K562 (cell line): ENCODE measurements at regions not wholly inside any gene's neighbourhood (a gene's known extent, or its start where the extent isn't known, plus 50 kb on each side); places are given as distances from the start of the nearest gene placed in this dataset.

ENCODE experiments used
- ATAC-seq: fragments of 200-7000 bp; cut with Tn5 transposase; 3 replicates; pipeline ENCODE4 v1.9.1; 2020; ENCODE audit warnings: moderate library complexity
- BruUV-seq: library from RNA; stranded (reverse); fragments of 400-500 nt; replicated peaks from 2 replicates; lab custom pipeline; 2021; lab: Mats Ljungman, UMichigan
- CTCF ChIA-PET: fragments of 300-600 bp; formaldehyde crosslinking; extraction: SDS; loops from one replicate; lab custom pipeline; 2021; ENCODE audit warnings: low intra/inter-chr PET ratio; lab: Yijun Ruan, JAX
- POLR2A ChIA-PET: fragments of 300-600, 350-650 bp; sonication (Branson Sonifier 250); formaldehyde crosslinking; extraction: SDS; loops from one replicate; lab custom pipeline; 2021; ENCODE audit warnings: antibody characterized with exemption, inconsistent platforms; lab: Yijun Ruan, JAX
- DNase-seq, 4 experiments: peaks; one replicate each; pipeline versions ENCODE4 v3.0.0 to v3.0.0-alpha.2; 2011 to 2018; ENCODE audit warnings: low spot score in 3 of 4, mixed read lengths in 3 of 4; ENCODE audit errors: extremely low read depth in 1 of 4
- FAIRE-seq: peaks from 2 replicates; lab custom pipeline; 2011; peaks lifted over from hg19 to GRCh38; lab: Jason Lieb, UNC
- H2AFZ ChIP-seq: 2 replicates; pipeline ENCODE4 v1.6.0; 2011; ENCODE audit warnings: low read depth, low read length, control low read depth, inconsistent platforms
- H3K27ac ChIP-seq: fragments of 200-600 bp; 3 replicates; pipeline ENCODE4 v1.8.0; 2011; ENCODE audit warnings: low read depth, mild to moderate bottlenecking, control low read depth, inconsistent platforms, low read length, moderate library complexity, mixed read lengths; ENCODE audit errors: extremely low read depth
- H3K27me3 ChIP-seq, 2 experiments: fragments of 300-600 bp in 1 of 2; 2 replicates in 1 of 2; 3 replicates in 1 of 2; pipeline versions ENCODE4 v1.6.0 to v1.8.0; 2011; ENCODE audit warnings: inconsistent platforms in 2 of 2, low read length in 2 of 2, mild to moderate bottlenecking in 1 of 2, mixed read lengths in 1 of 2, moderate library complexity in 1 of 2; ENCODE audit not compliant: control insufficient read depth in 2 of 2, insufficient read depth in 2 of 2
- H3K36me3 ChIP-seq: fragments of 300-600 bp; 3 replicates; pipeline ENCODE4 v1.8.0; 2011; ENCODE audit warnings: mild to moderate bottlenecking, low read length, inconsistent platforms; ENCODE audit not compliant: control insufficient read depth, insufficient read depth
- H3K4me1 ChIP-seq, 2 experiments: fragments of 200-600 bp in 1 of 2; replicated peaks in 1 of 2; 2 replicates in 1 of 2; 3 replicates in 1 of 2; pipeline versions ENCODE4 v1.5.1 to v1.8.0; 2011; ENCODE audit warnings: inconsistent platforms in 2 of 2, low read length in 2 of 2, mild to moderate bottlenecking in 1 of 2, mixed read lengths in 1 of 2, moderate library complexity in 1 of 2; ENCODE audit not compliant: control insufficient read depth in 2 of 2, insufficient read depth in 2 of 2
- H3K4me2 ChIP-seq: 2 replicates; pipeline ENCODE4 v1.6.1; 2011; ENCODE audit warnings: low read length, control low read depth, inconsistent platforms, mixed read lengths; ENCODE audit not compliant: insufficient read depth
- H3K4me3 ChIP-seq: fragments of 200-600 bp; sonication (generic), shearing (Covaris generic); 2 replicates; pipeline ENCODE4 v1.5.1; 2016; ENCODE audit warnings: control low read depth, inconsistent platforms
- H3K79me2 ChIP-seq: fragments of 200-600 bp; 3 replicates; pipeline ENCODE4 v1.8.0; 2011; ENCODE audit warnings: low read length, inconsistent platforms; ENCODE audit not compliant: control insufficient read depth, insufficient read depth
- H3K9ac ChIP-seq, 2 experiments: 2 replicates each; pipeline versions ENCODE4 v1.6.0 to v1.6.1; 2011; ENCODE audit warnings: low read depth in 2 of 2, low read length in 2 of 2, control low read depth in 1 of 2, inconsistent platforms in 1 of 2, mild to moderate bottlenecking in 1 of 2, mixed read lengths in 1 of 2; ENCODE audit not compliant: insufficient read depth in 1 of 2
- H3K9me1 ChIP-seq: one replicate; pipeline ENCODE4 v1.6.0; 2011; ENCODE audit warnings: inconsistent platforms, mild to moderate bottlenecking, low read length, moderate library complexity; ENCODE audit not compliant: control insufficient read depth, insufficient read depth
- H3K9me3 ChIP-seq: replicated peaks from 2 replicates; pipeline ENCODE4 v1.5.1; 2011; ENCODE audit warnings: low read depth, low read length, inconsistent platforms; ENCODE audit not compliant: control insufficient read depth, insufficient read depth
- H4K20me1 ChIP-seq: replicated peaks from 2 replicates; pipeline ENCODE4 v1.6.1; 2011; ENCODE audit warnings: low read length, inconsistent platforms, mixed read lengths; ENCODE audit not compliant: control insufficient read depth, insufficient read depth
- ATF3 ChIP-seq, 2 experiments: fragments of 450-650 bp in 1 of 2; sonication (generic) in 1 of 2; formaldehyde crosslinking in 1 of 2; IDR thresholded peaks in 1 of 2; conservative IDR thresholded peaks in 1 of 2; 2 replicates each; pipeline versions ENCODE4 v1.6.1 to v1.8.1; 2016 to 2023; ENCODE audit warnings: mild to moderate bottlenecking in 2 of 2, moderate library complexity in 2 of 2, inconsistent platforms in 1 of 2, missing genetic modification reagents in 1 of 2
- ATF7 ChIP-seq: fragments of 450-650 bp; IDR thresholded peaks from 2 replicates; pipeline ENCODE4 v1.7.1; 2014; ENCODE audit warnings: mild to moderate bottlenecking, moderate library complexity
- CEBPG ChIP-seq, 3 experiments: fragments of 200-800 bp in 1 of 3; sonication (Bioruptor generic) in 1 of 3; sonication (generic) in 1 of 3; formaldehyde crosslinking in 1 of 3; IDR thresholded peaks in 2 of 3; conservative IDR thresholded peaks in 1 of 3; 2 replicates each; pipeline versions ENCODE4 v1.6.1 to v1.8.0; 2016 to 2022; ENCODE audit warnings: missing compliant biosample characterization in 2 of 3, missing genetic modification characterization in 2 of 3, mild to moderate bottlenecking in 1 of 3, missing genetic modification reagents in 1 of 3
- FOS ChIP-seq: IDR thresholded peaks from 3 replicates; pipeline ENCODE4 v1.6.1; 2011; ENCODE audit not compliant: insufficient read length; ENCODE audit errors: extremely low read depth
- FUS ChIP-seq: fragments of 200-400 bp; formaldehyde crosslinking; optimal IDR thresholded peaks from 2 replicates; pipeline ENCODE3; 2017; ENCODE audit warnings: low read depth, low read length
- KAT2B ChIP-seq: IDR thresholded peaks from one replicate; pipeline ENCODE4 v1.6.1; 2012; ENCODE audit warnings: low read depth, mild to moderate bottlenecking, control low read depth, inconsistent platforms, low read length, moderate library complexity
- RNF2 ChIP-seq: sonication (generic); IDR thresholded peaks from 2 replicates; pipeline ENCODE4 v1.6.1; 2016
- RNF219 ChIP-seq: fragments of 250-450 bp; sonication (Bioruptor Pico); IDR thresholded peaks from 2 replicates; pipeline ENCODE4 v1.5.0; 2022; ENCODE audit warnings: mild to moderate bottlenecking
- XRCC5 ChIP-seq: fragments of 200-400 bp; formaldehyde crosslinking; IDR thresholded peaks from 2 replicates; pipeline ENCODE4 v1.6.1; 2017; ENCODE audit warnings: low read depth, mild to moderate bottlenecking, low read length
- WGBS: fragments of 100-300 bp; shearing (Covaris generic); methylation state at CpG from one replicate; pipeline ENCODE4 v1.1.6; 2016; ENCODE audit warnings: low coverage, mixed read lengths; ENCODE audit not compliant: insufficient coverage; ENCODE audit errors: missing lambda C conversion rate; 5-methylcytosine and 5-hydroxymethylcytosine counted together
- in situ Hi-C: fragments of 300-500 bp; cut with MboI; formaldehyde crosslinking; loops from 4 replicates; pipeline ENCODE4 v1.15.0; 2018; ENCODE audit warnings: inconsistent platforms, mixed read lengths
- intact Hi-C: fragments of 100-400 bp; cut with micrococcal nuclease; formaldehyde crosslinking; loops from 2 replicates; pipeline ENCODE4 v1.14.2; 2022

GRCh38 chr13:109693213-109693612 is 93.2 kb downstream of the IRS2 start (continued):
- TF ChIP-seq RNF219 (CRISPR knock-in tag) (no peak), FUS (no peak), RNF2 (no peak), KAT2B (no peak), FOS (no peak)

GRCh38 chr13:109691689-109692088 is 94.7 kb downstream of the IRS2 start:
- Histone ChIP-seq H2AFZ (peak overlapping the region; percentile 58; the same call in 1 of the 2 replicates), H3K4me2 (no peak overlapping the region), H3K79me2 (no peaks in the 10 kb centered on the region), H4K20me1 (no peaks in the 10 kb centered on the region), H3K4me1 (peaks cover 3 to 14% of the 10 kb centered on the region in 2 experiments; a peak in 3 of 5 replicates), H3K9ac (no peak overlapping the region), H3K9me1 (no peaks in the 10 kb centered on the region), H3K36me3 (no peaks in the 10 kb centered on the region), H3K27ac (no peak overlapping the region), H3K4me3 (no peak overlapping the region), H3K9me3 (no peaks in the 10 kb centered on the region), H3K27me3 (peaks cover 0 to 13% of the 10 kb centered on the region in 2 experiments; a peak in 2 of 5 replicates)
- 11% methylated on average over 1 of the region's 1 CpG for WGBS
- DNase-seq (no peak), ATAC-seq (no peak), FAIRE-seq (no peak)
- no TSS peak for BruUV-seq
- ChIA-PET POLR2A (interaction anchor here (1.0 kb wide), 1 partner anchor 8 kb away, joined by 3 read pairs; no protein-coding TSS in a partner anchor), CTCF (no interaction called here)
- in situ Hi-C loops (no loop called here), intact Hi-C loops (no loop called here)
- peak; percentile 45; the same call in 1 of the 2 replicates for TF ChIP-seq ATF7
- no peak for TF ChIP-seq CEBPG (CRISPR knock-in tag; IDR thresholded peaks at IDR 0.05)
- peak in 1 of 2 experiments; percentile 32; a peak in 1 of 4 replicates for TF ChIP-seq CEBPG (tag; conservative IDR thresholded peaks at IDR 0.05 in 1 of 2, IDR thresholded peaks at IDR 0.05 in 1 of 2)
- TF ChIP-seq XRCC5, result no peak
- TF ChIP-seq ATF3 (IDR thresholded peaks at IDR 0.05), result peak; percentile 50
- no peak for TF ChIP-seq ATF3 (CRISPR knock-in tag; conservative IDR thresholded peaks at IDR 0.05)
